ENCODE measurements at regions not wholly inside any gene's neighbourhood (a gene's known extent, or its start where the extent isn't known, plus 50 kb on each side); places are given as distances from the start of the nearest gene placed in this dataset.

DNA sequence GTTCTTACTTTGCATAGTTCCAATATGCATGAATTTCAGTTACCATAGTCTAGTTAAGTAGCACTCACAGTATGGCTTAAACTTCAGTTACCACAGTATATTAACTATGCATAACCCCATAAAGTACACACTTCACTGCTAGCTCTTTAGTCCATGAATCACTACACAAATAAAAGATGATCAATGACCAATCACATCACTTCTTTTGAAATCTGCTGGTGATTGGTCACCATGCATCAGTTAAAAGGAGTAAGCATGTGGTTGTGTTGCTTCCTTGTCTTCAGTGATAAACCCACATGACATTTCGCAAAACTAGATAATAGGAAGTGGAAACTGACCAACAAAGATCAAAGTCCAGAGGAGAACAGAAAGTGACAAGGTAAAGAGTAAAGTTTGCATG, 79.0 kb downstream of the TAF11L14 start (continued):
- TF ChIP-seq CBX8 (IDR thresholded peaks at IDR 0.05; ENCODE audit: borderline replicate concordance, extremely low read depth, low read depth, low read length, poor library complexity, severe bottlenecking), result no peak

DNA sequence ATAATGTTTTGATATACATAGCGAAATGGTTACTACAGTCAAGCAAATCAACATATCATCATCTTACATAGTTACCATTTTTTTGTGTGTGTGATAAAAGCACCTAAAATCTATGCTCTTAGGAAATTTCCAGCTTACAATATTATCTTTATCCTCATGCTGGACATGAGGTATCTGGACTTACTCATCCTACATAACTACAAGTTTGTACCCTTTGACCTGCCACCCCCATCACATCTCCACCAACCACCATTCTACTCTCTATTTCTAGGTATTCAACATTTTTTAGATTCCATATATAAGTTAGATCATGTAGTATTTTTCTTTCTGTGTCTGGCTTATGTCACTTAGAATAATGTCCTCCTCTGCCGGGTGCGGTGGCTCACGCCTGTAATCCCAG, 79.9 kb downstream of the TAF11L14 start:
- BruUV-seq (replicated peaks), result no TSS peak
- H3K27ac ChIP-seq (ENCODE audit: extremely low read depth, low read depth, low read length), result no peak overlapping the region
- H3K4me1 ChIP-seq (replicated peaks in 1 of 2; ENCODE audit: control insufficient read depth in 2 of 2, insufficient read depth in 2 of 2, low read length in 2 of 2), result no peaks in the 10 kb centered on the region
- no peaks in the 10 kb centered on the region for H3K27me3 ChIP-seq (ENCODE audit: control insufficient read depth in 2 of 2, insufficient read depth in 2 of 2, low read length in 2 of 2)
- H3K9me3 ChIP-seq (replicated peaks; ENCODE audit: control insufficient read depth, insufficient read depth, low read depth, low read length), result no peaks in the 10 kb centered on the region
- no peaks in the 10 kb centered on the region for H3K79me2 ChIP-seq (ENCODE audit: control insufficient read depth, insufficient read depth, low read length)
- ChIA-PET CTCF (ENCODE audit: low intra/inter-chr PET ratio) (no interaction called here), POLR2A (no interaction called here)
- DNase-seq (ENCODE audit: extremely low read depth in 1 of 4, low spot score in 3 of 4) (no peak), FAIRE-seq (no peak), ATAC-seq (no peak)
- H3K4me3 ChIP-seq, result no peak overlapping the region
- WGBS (ENCODE audit: insufficient coverage, low coverage, missing lambda C conversion rate), result 0% methylated on average over 4 of the region's 4 CpGs
- H3K9ac ChIP-seq (ENCODE audit: insufficient read depth in 1 of 2, low read depth in 2 of 2, low read length in 2 of 2), result no peak overlapping the region
- intact Hi-C loops (cut with micrococcal nuclease), result no loop called here
- H3K9me1 ChIP-seq (ENCODE audit: control insufficient read depth, insufficient read depth, low read length), result no peaks in the 10 kb centered on the region
- H2AFZ ChIP-seq (ENCODE audit: low read depth, low read length), result no peak overlapping the region
- H3K4me2 ChIP-seq (ENCODE audit: insufficient read depth, low read length), result no peak overlapping the region
- TF ChIP-seq POLR2G (IDR thresholded peaks at IDR 0.05; ENCODE audit: low read depth, low read length) (no peak), IFI16 (CRISPR knock-in tag; IDR thresholded peaks at IDR 0.05) (no peak), ELF4 (CRISPR knock-in tag; IDR thresholded peaks at IDR 0.05) (no peak), GTF2F1 (IDR thresholded peaks at IDR 0.05; ENCODE audit: low read depth, low read length) (no peak), ZNF764 (CRISPR knock-in tag; IDR thresholded peaks at IDR 0.05; ENCODE audit: low read depth) (no peak)
- H4K20me1 ChIP-seq (replicated peaks; ENCODE audit: control insufficient read depth, insufficient read depth, low read length), result no peaks in the 10 kb centered on the region
- no peaks in the 10 kb centered on the region for H3K36me3 ChIP-seq (ENCODE audit: control insufficient read depth, insufficient read depth, low read length)
- in situ Hi-C loops (cut with MboI), result no loop called here
